GM19239 (cell line): ENCODE measurements at regions not wholly inside any gene's neighbourhood (a gene's known extent, or its start where the extent isn't known, plus 50 kb on each side); places are given as distances from the start of the nearest gene placed in this dataset.

Experiments
- DNase-seq: peaks from one replicate; pipeline ENCODE4 v3.0.0; 2011; ENCODE audit warnings: low spot score; ENCODE audit not compliant: insufficient read length
- FAIRE-seq: peaks from 2 replicates; lab custom pipeline; 2011; peaks lifted over from hg19 to GRCh38; lab: Jason Lieb, UNC

DNA sequence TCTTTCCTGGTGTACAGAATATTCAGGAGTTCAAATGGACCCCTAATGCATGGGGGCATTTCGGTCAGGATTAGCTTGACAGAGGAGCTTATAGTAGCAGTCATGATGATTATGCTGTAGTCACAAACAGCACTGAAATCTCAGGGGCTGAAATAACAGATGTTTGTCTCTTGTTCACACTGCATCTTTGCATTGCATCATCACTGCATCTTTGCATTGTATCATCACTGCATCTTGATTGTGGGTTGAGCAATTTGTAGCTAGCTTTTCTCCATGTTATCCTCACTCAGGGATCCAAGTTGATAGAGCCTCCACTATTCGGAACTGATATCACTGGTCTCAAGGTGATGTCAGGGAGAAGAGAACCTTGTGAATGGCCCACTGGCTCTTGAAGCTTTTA, 160.9 kb downstream of the GATB start:
- no peak for FAIRE-seq

DNA sequence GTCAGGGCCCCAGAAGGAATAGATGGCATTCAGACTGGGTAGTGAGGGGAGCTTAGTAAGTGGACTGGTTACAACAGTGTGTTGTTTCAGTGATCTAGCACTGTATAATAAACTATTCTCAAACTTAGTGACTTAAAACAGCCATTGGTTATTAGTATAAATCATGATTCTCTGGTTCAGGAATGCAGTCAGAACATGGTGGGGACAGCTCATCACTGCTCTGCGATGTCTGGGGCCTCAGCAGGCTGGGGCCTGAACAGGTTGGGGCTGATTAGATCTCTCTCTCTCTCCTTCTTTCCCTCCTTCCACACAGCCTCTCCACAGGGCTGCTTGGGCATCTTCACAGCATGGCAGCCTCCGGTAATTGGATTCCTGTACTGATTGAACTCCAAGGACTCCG, 160.4 kb downstream of the GATB start:
- DNase-seq (no peak), FAIRE-seq (no peak)

More for the DNA sequence above, 160.9 kb downstream of the GATB start:
- no peak for DNase-seq

DNA sequence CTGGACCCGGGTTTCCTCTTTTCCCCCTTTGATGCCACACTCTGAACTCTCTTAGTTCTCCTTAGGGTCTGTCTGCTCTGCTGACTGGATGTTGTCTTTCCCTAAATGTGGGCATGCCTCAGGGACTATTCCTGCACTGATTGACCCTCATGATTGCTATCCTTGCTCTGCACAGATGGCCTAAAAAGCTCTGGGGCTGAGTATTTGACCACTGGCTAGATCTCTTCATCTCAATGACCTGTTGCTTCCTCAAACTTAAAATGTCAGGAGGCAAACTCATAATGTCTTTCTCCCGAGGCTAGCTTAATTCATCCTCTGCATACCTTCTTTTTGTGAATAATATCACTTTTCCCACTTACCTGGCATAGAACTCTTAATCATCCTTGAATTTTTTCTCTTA, 157.4 kb downstream of the GATB start:
- DNase-seq: no peak
- no peak for FAIRE-seq

DNA sequence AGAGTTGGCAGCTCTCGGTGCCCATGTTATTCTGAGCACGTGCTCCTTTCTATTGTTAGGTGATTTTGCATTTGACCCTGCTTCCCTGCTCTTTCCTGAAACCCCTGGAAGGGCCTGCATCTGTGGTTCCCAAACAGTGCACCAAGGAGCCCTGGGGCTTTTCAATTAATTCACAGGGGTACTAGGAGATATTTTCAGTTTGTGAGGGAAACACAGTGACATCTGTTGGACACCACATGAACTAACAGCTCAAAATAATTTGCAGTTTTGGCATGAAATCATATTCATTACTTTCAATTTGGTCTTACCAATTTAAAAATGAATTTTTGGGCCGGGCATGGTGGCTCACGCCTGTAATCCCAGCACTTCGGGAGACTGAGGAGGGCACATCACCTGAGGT, 156.6 kb downstream of the GATB start:
- DNase-seq: no peak
- peak; percentile 51 for FAIRE-seq

DNA sequence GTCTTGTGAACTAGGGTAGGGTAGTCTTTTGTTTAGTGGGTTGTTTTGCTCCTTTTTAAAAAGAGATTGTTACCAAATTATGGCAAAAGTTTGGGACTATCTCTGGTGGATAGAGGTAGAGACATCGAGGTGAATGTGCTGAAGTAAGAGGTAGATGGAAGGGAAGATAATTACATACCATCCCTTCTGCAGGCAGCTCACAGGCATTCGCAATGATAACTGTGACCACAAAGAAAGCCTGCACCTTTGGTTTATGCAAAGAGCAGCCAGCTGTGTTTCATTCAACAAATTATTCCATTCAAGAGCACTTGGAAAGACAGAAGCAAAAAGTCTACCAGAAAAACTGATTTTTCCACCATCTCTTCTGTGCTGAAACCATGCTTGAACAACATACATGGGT, 155.6 kb downstream of the GATB start:
- FAIRE-seq (no peak), DNase-seq (no peak)

DNA sequence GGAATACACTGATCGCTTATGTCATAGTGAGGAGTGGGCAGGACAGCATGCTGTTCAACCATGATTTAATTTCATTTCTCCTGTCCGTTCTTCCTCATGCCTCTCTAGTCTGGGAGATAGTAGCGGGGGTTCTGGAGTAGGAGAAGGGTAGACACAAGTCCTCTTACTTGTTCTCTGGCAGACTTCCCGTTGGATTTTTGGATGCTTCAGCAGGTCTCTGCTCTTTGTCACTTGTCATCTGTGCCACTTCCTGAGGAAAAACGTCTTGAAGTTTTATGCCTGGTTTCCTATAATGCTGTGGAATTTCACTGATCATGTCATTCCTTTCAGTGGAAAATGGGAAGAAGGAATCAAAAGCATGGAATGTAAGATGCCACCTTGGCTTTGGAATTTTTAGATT, 154.7 kb downstream of the GATB start:
- no peak for FAIRE-seq

DNA sequence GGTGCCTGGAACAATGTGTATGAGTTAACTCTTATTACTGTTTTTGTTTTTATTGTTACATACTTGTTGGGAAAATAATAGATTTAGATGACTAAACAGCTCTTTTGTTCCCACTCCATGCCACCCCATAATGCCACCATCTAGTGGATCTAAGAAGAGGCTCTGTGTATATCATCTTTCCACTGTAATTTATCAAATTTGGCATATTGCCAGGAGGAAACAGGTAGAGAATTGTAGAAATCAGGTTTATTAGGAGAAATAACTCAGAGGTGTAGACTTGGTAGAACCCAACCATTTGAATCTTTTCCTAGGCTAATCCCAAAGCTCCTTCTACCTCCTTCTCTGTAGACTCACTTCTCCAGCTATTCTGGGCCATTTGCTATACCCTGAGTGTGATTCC, 150.6 kb downstream of the GATB start:
- FAIRE-seq (no peak), DNase-seq (no peak)

More for the DNA sequence above, 154.7 kb downstream of the GATB start:
- DNase-seq: no peak

DNA sequence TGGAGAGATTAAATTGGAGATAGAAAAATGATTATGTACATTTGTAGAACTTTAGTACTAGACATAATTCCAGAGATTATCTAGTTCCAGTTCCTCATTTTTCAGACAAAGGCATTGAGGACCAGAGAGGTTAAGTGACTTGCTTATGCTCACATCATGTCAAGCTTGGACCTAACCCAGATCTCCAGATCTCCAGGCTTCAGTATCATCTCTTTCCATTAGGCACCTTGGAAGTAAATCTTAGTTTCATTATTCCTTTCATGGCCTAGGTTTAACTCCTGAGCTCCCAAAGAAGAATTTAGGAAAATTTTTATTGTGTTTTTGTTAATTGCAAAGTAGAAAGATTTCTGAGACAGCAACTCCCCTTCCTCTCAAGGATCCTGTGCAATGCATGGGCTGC, 148.8 kb downstream of the GATB start:
- DNase-seq: no peak

DNA sequence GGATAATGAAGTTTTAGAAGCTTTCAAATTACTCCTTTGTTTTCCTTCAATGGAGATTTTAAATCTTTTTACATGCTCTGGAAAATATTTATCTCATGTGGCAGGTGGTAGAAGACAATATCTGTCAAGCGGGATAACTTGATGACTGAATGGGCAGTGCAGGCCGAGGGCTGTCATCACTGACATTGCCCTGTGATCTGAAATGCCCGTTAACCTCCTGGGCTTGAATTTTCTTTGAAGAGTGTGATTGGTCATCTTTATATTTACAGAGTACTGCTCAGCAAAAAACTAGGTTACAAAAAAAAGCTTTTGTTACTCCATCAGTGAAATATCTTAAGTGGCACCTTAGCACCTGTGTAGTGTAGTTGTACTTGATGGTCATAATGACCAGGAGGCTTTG, 147.5 kb downstream of the GATB start:
- FAIRE-seq (no peak), DNase-seq (no peak)

More for the DNA sequence above, 148.8 kb downstream of the GATB start:
- FAIRE-seq: no peak

DNA sequence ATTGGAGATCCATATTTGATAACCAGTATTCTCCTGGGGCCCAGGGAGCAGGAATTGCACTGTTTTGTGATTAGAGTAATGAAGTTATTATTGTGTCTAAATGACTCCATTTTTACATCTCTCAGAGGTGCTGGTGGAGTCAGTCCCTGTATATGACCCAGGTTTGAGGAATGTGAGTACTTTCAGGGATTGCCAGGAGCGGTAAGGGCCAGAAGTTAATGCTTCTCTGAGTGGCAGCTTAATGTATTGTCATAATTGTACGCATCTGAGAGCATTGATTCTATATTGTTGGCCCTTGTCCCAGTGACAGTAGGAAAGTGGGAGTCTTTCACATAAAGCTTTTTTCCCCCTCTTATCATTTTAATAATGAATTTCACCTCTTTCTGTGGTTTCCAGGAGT, 146.2 kb downstream of the GATB start:
- FAIRE-seq: no peak
- no peak for DNase-seq

DNA sequence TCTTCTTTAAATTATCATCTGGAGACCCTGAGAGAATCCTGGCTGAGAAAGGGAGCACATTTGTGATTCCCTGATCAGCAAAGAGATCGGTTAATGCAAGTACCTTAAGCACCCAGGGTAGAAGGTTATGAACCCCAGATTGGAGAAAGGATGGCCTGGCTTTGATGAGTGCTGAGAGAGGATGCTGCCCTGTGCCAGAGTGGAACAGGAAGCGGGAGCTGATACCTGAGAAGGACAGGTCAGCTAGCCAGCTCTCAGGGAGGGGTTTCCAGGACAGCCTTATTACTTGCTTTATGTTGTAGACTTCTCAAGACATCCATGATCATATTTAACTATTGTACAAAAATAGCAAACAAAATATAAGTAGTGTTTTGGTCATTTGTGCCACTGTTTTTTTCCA, 141.9 kb downstream of the GATB start:
- DNase-seq (no peak), FAIRE-seq (no peak)

DNA sequence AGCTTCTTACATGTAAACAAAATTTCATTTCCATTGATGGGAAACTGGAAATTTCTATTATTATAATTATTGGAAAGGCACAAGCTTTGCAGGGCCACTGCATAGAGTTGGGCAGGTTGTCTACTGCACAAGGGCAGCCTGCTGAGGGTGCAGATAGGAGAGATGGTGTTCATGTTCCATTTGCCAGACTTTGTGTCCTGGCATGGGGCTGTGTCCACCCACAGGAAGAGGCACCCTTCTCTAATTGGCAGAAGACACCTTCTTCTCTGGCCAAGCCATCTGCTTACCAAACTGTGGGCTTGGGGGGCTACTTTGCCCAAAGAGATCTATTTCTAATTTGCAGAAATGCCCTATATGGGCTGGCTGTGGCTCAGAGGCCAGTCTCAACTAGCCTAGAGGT, 140.7 kb downstream of the GATB start:
- no peak for DNase-seq
- FAIRE-seq: no peak
